ENCODE measurements at regions not wholly inside any gene's neighbourhood (a gene's known extent, or its start where the extent isn't known, plus 50 kb on each side); places are given as distances from the start of the nearest gene placed in this dataset.

DNA sequence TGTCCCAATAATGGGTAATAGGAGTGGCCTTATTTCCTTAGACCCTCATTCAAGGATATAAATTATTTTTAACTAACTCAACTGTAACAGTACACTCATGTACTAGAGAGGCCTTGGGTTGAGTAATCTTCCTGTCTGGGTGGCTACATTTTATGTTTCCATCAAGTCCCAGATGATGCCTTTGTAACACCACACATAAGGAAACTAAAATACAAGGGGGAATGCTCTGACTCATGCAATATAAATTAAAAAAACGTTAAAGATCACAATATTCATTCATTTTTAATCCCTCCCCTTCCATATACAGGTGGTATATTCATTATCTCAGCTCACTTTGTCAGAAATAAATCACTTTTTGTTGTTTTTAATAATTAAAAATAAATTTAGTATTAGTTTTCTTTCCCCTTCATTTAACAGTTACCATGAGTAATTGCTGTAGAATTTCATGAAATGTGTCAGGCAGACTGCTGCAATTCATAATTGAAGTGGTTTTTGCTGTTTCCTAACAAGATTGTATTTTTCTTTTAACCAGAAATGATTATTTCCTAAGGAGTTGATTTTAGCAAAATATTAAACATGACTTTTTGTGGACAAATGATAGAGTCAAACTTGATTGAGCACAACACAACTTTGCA is 1403.6 kb downstream of the SUCLG1 start:
- Mint-ChIP-seq H3K27me3 (no peaks in the 10 kb centered on the region), H3K4me3 (no peak overlapping the region), H3K27ac (ENCODE audit: low read depth) (no peak overlapping the region), H3K9me3 (peaks cover 4% of the 10 kb centered on the region), H3K36me3 (ENCODE audit: insufficient read depth) (no peaks in the 10 kb centered on the region), H3K4me1 (no peaks in the 10 kb centered on the region)
- ATAC-seq (replicated peaks; ENCODE audit: extremely low read depth, poor library complexity, severe bottlenecking) (no peak), DNase-seq (ENCODE audit: low spot score in 2 of 2) (no peak)

DNA sequence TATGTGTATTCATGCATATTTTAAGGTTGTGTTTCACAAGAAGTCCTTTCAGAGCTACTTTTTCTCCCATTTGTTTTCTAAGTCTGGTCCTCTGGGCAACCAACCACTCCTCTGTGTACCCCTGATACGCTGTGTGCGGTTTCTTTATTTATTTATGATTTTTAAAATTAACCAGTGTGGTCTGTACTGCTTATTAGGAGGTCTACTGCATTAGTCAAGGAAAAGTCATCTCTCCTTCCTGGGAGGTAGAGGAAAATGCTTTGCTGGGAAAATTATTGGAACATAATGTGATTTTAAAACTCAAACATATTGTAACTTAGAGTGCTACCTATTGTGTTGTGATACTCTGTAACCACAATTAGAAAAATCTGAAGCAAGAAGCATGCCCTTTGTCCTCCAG is 1404.3 kb downstream of the SUCLG1 start:
- H3K9me3 Mint-ChIP-seq = peaks cover 4% of the 10 kb centered on the region
- no peak for ATAC-seq (replicated peaks; ENCODE audit: extremely low read depth, poor library complexity, severe bottlenecking)
- no peaks in the 10 kb centered on the region for H3K27me3 Mint-ChIP-seq
- no peaks in the 10 kb centered on the region for H3K4me1 Mint-ChIP-seq
- no peak for DNase-seq (ENCODE audit: low spot score in 2 of 2)
- no peak overlapping the region for H3K4me3 Mint-ChIP-seq
- no peak overlapping the region for H3K27ac Mint-ChIP-seq (ENCODE audit: low read depth)
- H3K36me3 Mint-ChIP-seq (ENCODE audit: insufficient read depth) = no peaks in the 10 kb centered on the region

DNA sequence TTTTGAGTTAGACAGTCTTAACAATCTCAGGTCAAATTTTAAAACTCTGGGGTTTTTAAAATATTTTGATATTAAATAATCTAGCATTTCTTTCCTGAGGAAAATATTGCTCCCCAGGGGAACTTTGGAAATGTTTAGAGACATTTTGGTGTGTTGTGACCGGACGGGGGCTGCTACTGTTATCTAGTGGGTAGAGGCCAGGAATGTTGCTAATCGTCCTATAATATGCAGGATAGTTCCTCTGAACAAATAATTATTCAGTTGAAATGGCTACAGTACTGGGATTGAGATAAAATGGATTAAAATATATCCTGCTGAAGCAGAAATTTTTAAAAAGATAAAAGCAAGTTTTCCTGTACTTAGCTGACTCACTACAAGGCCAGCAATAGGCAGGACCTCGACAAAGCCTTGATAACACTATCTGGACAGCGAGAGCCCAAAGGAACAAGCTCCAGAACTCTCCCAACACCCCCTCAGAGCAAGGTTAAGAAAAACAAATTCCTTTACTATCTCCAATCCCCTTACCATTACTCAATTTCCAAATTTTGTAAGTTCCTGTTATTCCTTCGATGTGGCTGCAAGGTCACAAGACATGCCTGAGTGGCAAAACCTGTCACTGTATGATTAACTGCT is 1407.4 kb downstream of the SUCLG1 start:
- H3K27me3 Mint-ChIP-seq = no peaks in the 10 kb centered on the region
- H3K27ac Mint-ChIP-seq (ENCODE audit: low read depth) = no peak overlapping the region
- peaks cover 8% of the 10 kb centered on the region for H3K9me3 Mint-ChIP-seq
- DNase-seq (ENCODE audit: low spot score in 2 of 2) (no peak), ATAC-seq (replicated peaks; ENCODE audit: extremely low read depth, poor library complexity, severe bottlenecking) (no peak)
- H3K36me3 Mint-ChIP-seq (ENCODE audit: insufficient read depth) = no peaks in the 10 kb centered on the region
- H3K4me3 Mint-ChIP-seq = no peak overlapping the region
- no peaks in the 10 kb centered on the region for H3K4me1 Mint-ChIP-seq

DNA sequence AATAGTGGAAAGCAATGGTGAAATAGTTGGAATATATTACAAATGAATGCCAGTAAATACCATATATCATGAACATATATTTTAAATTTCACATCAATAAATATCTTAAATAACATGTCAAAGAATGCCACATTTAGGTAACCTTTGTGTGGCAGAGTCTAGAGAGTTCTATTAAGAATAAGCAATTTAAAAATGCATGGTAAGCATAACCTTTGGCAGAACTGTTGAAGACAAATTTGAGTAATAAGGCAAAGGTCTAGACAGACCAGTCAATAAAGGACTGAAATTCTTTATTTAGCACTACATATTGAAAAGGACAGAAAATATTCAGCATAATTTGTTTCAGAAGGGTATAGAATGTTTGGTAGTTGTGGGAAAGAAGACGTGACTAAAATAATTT is 1417.0 kb downstream of the SUCLG1 start:
- DNase-seq (ENCODE audit: low spot score in 2 of 2) = no peak
- peaks cover 32% of the 10 kb centered on the region for H3K9me3 Mint-ChIP-seq
- H3K27me3 Mint-ChIP-seq = no peaks in the 10 kb centered on the region
- H3K36me3 Mint-ChIP-seq (ENCODE audit: insufficient read depth) = no peaks in the 10 kb centered on the region
- no peak overlapping the region for H3K27ac Mint-ChIP-seq (ENCODE audit: low read depth)
- no peak overlapping the region for H3K4me3 Mint-ChIP-seq
- no peak for ATAC-seq (replicated peaks; ENCODE audit: extremely low read depth, poor library complexity, severe bottlenecking)
- H3K4me1 Mint-ChIP-seq = no peaks in the 10 kb centered on the region

DNA sequence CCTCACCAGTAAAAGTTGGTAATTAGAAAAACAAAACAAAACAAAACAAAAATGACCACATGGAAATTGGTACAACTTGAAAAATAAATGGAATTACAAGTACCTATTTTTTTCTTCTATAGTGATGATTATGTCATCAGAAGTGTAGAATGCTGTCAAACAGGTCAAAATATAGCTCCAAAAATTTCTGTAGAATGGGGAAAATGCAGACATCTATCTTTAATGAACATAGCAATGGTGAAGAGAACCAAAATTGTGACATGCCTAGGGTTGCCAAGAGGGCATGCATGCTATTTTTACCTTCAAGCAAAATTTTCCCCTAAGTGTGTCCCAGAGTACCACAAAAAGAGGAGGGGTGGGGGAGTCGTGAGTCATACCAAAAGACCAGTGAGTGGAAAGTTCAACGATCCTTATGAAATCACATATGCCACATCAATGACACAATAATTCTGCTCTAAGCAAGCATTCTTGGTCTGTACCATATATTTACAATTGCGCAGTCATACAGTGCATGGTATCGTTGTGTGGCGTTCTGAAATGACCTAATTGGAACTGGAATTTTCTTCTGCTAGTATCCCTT is 1436.4 kb downstream of the SUCLG1 start:
- H3K4me1 Mint-ChIP-seq = no peaks in the 10 kb centered on the region
- H3K27me3 Mint-ChIP-seq = no peaks in the 10 kb centered on the region
- no peak for ATAC-seq (replicated peaks; ENCODE audit: extremely low read depth, poor library complexity, severe bottlenecking)
- DNase-seq (ENCODE audit: low spot score in 2 of 2) = no peak
- no peak overlapping the region for H3K4me3 Mint-ChIP-seq
- peaks cover 17% of the 10 kb centered on the region for H3K9me3 Mint-ChIP-seq
- H3K27ac Mint-ChIP-seq (ENCODE audit: low read depth) = no peak overlapping the region
- peaks cover 2% of the 10 kb centered on the region for H3K36me3 Mint-ChIP-seq (ENCODE audit: insufficient read depth)

DNA sequence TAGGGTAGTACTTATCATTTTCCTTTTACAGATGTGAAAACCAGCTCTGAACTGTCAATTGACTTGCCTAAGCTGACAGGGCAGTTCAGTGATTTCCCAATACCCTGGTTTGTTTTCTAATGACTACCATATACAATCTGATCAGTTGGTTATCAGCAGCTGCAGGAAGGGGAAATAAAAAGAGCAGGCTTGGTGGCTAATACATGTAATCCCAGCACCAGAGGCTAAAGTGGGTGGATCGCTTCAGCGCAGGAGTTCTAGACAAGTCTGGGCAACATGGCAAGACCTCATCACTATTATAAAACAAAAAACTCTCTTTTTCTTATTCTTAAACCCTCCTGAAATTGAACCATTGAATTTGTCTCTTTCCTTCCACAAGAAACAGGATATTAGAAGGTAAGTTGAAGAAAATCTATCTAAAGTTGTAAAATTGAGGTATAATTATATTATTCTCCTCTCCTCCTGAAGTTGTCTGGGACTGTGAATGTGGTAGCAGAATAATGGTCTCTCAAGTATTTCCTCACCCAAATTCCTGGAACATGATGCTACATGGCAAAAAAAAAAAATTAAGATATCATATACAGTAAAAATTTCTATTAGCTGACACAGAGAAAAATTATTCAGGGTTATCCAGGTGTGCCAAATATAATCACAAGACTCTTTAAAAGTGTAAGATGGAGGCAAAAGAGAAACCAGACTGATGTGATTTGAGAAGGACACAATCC is 1441.6 kb downstream of the SUCLG1 start:
- Mint-ChIP-seq H3K4me1 (no peaks in the 10 kb centered on the region), H3K27ac (ENCODE audit: low read depth) (no peak overlapping the region), H3K36me3 (ENCODE audit: insufficient read depth) (peaks cover 4% of the 10 kb centered on the region), H3K27me3 (no peaks in the 10 kb centered on the region), H3K9me3 (peaks cover 11% of the 10 kb centered on the region), H3K4me3 (no peak overlapping the region)
- no peak for DNase-seq (ENCODE audit: low spot score in 2 of 2)
- no peak for ATAC-seq (replicated peaks; ENCODE audit: extremely low read depth, poor library complexity, severe bottlenecking)

DNA sequence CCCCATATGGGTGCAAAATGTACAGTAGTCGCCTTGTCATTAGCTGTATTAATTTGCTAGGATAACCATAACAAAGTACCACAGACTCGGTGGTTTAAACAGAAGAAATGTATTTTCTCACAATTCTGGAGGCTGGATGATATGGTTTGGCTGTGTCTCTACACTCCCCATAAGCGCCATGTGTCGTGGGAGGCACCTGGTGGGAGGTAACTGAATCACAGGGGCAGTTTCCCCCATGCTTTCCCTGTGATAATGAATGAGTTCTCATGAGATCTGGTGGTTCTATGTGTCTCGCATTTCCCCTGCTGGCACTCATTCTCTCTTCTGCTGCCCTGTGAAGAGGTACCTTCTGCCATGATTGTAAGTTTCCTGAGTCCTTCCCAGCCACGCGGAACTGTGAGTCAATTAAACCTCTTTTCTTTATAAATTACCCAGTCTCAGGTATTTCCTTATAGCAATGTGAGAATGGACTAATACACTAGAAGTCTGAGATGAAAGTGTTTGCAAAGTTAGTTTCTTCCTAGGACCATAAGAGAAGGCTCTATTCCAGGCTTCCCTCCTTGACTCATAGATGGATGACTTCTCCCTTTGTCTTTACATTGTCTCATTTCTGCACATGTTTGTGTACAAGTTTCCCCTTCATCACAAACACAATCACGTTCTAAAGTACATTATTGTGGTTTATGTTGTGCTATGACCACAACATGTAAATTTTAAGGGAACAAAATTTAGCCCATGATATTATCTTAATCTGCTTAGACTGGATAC is 1442.6 kb downstream of the SUCLG1 start:
- Mint-ChIP-seq H3K36me3 (ENCODE audit: insufficient read depth) (peaks cover 4% of the 10 kb centered on the region), H3K9me3 (peaks cover 11% of the 10 kb centered on the region), H3K27ac (ENCODE audit: low read depth) (no peak overlapping the region), H3K4me3 (no peak overlapping the region), H3K27me3 (no peaks in the 10 kb centered on the region), H3K4me1 (no peaks in the 10 kb centered on the region)
- DNase-seq (ENCODE audit: low spot score in 2 of 2) (no peak), ATAC-seq (replicated peaks; ENCODE audit: extremely low read depth, poor library complexity, severe bottlenecking) (no peak)

DNA sequence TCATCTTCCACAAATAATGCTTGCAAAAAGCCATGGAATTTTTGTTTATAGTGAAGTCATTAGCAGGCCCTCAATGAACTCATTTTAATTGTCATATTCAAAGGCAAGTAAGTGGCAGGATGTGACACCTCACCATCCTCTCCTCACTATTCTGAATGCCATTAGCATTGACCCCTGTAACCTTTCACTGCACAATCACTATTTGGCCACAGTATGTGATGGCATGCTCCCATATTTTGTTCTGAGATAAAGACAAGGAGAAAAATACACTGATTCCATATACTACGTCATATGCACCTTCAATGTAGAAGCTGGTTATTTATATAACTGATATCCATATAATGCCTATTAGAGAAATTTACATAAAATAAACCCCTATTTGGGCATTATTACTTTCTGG is 1443.2 kb downstream of the SUCLG1 start:
- DNase-seq (ENCODE audit: low spot score in 2 of 2) (no peak), ATAC-seq (replicated peaks; ENCODE audit: extremely low read depth, poor library complexity, severe bottlenecking) (no peak)
- H3K9me3 Mint-ChIP-seq = peaks cover 11% of the 10 kb centered on the region
- H3K4me1 Mint-ChIP-seq = no peaks in the 10 kb centered on the region
- peaks cover 4% of the 10 kb centered on the region for H3K36me3 Mint-ChIP-seq (ENCODE audit: insufficient read depth)
- no peak overlapping the region for H3K4me3 Mint-ChIP-seq
- H3K27me3 Mint-ChIP-seq = no peaks in the 10 kb centered on the region
- no peak overlapping the region for H3K27ac Mint-ChIP-seq (ENCODE audit: low read depth)

DNA sequence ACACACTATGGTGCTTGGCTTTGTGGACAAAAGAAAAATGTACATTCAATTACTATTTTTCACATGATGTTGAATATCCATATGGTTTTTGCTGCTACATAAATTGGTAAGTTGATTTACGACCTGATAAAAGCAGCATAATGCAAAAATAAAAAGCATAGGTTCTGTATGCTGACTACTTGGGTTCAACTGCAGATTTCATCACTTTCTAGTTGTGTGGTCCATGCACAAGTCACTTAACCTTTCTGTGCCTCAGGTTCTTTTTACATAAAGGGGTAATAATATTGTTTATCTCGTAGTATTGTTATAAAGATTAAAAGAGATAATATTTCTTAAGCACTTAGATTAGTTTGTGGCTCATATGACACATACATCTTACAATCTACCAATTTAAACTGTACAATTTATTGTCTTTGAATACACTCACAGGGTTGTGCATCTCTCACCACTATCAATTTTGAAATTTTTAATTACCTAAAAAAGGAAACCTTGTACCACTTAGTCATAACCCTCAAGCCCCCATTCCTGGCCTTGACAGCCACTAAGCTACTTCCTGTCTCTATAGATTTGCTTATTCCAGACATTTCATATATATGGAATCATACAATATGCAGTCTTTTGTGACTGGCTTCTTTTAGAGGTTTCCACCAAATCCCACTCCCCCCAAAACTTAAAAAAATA is 1443.9 kb downstream of the SUCLG1 start:
- DNase-seq (ENCODE audit: low spot score in 2 of 2) (no peak), ATAC-seq (replicated peaks; ENCODE audit: extremely low read depth, poor library complexity, severe bottlenecking) (no peak)
- Mint-ChIP-seq H3K36me3 (ENCODE audit: insufficient read depth) (peaks cover 4% of the 10 kb centered on the region), H3K9me3 (peaks cover 11% of the 10 kb centered on the region), H3K27me3 (no peaks in the 10 kb centered on the region), H3K4me1 (no peaks in the 10 kb centered on the region), H3K4me3 (no peak overlapping the region), H3K27ac (ENCODE audit: low read depth) (no peak overlapping the region)

DNA sequence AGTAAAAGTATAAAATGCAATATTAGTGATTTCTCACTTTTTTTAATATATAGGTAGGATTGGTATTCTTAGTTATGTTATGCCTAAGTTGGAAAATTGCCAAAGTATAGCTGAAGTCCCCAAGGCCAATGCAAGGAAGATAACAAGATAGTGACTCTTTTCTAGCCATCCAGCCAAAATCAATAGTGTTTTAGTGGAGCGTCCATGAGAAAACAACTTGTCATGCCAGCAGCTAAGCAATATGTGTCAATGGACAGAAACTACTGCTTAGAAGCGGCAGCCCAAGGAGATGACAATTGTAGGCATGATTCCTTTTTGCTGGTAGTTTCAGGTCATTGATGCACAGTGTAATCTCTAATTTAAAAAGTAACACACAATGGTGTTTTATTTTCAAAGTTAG is 1444.6 kb downstream of the SUCLG1 start:
- Mint-ChIP-seq H3K4me3 (no peak overlapping the region), H3K36me3 (ENCODE audit: insufficient read depth) (peaks cover 4% of the 10 kb centered on the region), H3K9me3 (peaks cover 11% of the 10 kb centered on the region), H3K27me3 (no peaks in the 10 kb centered on the region), H3K27ac (ENCODE audit: low read depth) (no peak overlapping the region), H3K4me1 (no peaks in the 10 kb centered on the region)
- DNase-seq (ENCODE audit: low spot score in 2 of 2) (no peak), ATAC-seq (replicated peaks; ENCODE audit: extremely low read depth, poor library complexity, severe bottlenecking) (no peak)

DNA sequence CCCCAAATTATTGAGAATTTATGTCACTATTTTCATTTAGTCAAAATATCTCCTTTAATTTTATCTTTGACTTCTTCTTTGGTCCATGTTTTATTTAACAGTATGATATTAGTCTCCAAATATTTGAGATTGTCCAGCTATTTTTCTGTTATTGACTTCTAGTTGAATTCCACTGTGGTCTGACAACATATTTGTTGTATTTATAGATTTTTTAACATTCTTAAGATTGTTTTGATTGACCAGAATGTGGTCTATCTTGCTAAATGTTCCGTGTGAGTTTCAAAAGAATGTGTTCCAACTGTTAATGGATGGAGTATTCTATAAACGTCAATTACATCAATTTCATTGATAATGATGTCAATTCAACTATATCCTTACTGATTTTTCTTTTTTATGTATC is 1452.1 kb downstream of the SUCLG1 start:
- Mint-ChIP-seq H3K9me3 (no peaks in the 10 kb centered on the region), H3K36me3 (ENCODE audit: insufficient read depth) (no peaks in the 10 kb centered on the region), H3K4me3 (no peak overlapping the region), H3K4me1 (no peaks in the 10 kb centered on the region), H3K27me3 (no peaks in the 10 kb centered on the region), H3K27ac (ENCODE audit: low read depth) (no peak overlapping the region)
- ATAC-seq (replicated peaks; ENCODE audit: extremely low read depth, poor library complexity, severe bottlenecking) (no peak), DNase-seq (ENCODE audit: low spot score in 2 of 2) (no peak)

DNA sequence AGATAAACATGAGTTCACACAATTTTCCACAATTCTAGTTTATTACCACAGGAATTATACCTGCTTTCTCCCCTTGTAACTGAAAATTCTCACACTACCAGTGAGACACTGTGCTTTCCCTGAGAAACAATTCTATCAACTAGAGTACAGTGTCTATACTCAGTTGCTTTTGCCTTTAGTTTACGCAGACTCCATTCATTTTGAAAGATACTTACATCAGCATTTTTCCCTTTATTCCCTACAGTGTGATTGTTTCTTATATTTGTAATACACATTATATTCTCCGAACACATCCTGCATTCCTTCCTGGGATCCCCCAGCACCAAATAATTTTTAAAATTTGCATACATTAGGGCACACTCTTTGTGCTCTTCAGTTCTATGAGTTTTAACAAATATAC is 1455.5 kb downstream of the SUCLG1 start:
- no peaks in the 10 kb centered on the region for H3K27me3 Mint-ChIP-seq
- ATAC-seq (replicated peaks; ENCODE audit: extremely low read depth, poor library complexity, severe bottlenecking) = no peak
- no peaks in the 10 kb centered on the region for H3K36me3 Mint-ChIP-seq (ENCODE audit: insufficient read depth)
- no peak overlapping the region for H3K4me3 Mint-ChIP-seq
- no peak overlapping the region for H3K27ac Mint-ChIP-seq (ENCODE audit: low read depth)
- no peak for DNase-seq (ENCODE audit: low spot score in 2 of 2)
- no peaks in the 10 kb centered on the region for H3K4me1 Mint-ChIP-seq
- peaks cover 12% of the 10 kb centered on the region for H3K9me3 Mint-ChIP-seq

Data from central memory CD8-positive, alpha-beta T cell (primary cell).